Muscle of back (tissue), 3 donors: ENCODE measurements at regions not wholly inside any gene's neighbourhood (a gene's known extent, or its start where the extent isn't known, plus 50 kb on each side); places are given as distances from the start of the nearest gene placed in this dataset.
A peak's percentile ranks its signal among the peaks of the same experiment; 100 is the strongest.
"Not testable (repeated sequence)": the region's sequence is repeated elsewhere in the genome, so short reads cannot be mapped to it uniquely, and the experiment has no call there.

ENCODE experiments used
- DNase-seq, 3 donors: peaks; one replicate each; pipeline versions ENCODE4 v3.0.0 to v3.0.0-alpha.2; 2013

DNA sequence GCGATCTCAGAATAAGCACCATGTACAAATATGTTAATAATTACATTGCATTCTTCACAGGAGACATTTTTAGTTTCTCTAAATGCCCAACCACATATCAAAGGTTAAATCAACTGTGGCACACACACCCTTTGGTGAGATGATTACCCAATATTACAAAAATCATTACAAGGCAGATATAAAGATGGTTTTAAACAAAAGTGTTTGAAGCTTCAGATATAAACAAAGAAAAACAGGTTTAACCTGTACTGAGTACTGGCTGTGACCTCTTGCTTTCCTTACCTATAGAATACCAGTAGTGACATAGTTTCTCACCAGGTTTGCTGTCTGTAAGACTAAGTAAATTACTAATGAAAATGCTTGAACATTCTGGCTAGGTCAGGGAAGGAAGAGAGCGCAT lies 360.0 kb upstream of the IGFBP3 start:
- DNase-seq, result no peak

DNA sequence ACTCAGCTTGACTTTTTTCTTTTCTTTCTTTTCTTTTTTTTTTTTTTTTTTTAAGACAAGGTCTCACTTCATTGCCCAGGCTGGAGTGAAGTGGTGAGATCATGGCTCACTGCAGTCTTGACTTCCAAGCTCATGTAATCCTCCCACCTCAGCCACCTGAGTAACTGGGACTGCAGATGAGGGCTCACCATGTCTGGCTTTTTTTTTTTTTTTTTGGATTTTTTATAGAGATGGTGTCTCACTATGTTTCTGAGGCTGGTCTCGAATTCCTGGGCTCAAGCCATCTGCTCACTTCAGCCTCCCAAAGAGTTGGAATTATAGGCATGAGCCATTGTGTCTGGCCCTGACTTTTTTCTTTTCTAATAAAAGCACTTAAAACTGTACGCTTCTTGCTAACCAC lies 358.2 kb upstream of the IGFBP3 start:
- no peak for DNase-seq

DNA sequence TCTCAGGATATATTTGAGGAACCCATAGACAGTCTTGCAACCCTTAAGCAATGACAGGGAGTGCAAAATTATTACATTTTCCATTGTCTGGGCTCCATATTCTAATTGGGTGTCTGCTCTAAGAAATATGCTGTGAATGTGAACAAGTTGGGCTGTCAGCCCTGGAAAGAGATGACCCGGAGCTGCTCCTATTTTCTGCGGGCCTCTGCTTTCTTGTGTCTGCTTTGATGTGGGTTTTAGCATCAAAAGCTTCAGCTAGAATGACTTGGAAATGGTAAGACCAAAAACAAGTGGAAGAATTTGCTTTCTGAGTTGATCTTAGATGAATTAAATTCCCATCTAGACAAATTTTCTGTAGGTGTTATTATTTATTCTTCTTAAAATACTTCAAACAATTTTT lies 343.6 kb upstream of the IGFBP3 start:
- no peak for DNase-seq

DNA sequence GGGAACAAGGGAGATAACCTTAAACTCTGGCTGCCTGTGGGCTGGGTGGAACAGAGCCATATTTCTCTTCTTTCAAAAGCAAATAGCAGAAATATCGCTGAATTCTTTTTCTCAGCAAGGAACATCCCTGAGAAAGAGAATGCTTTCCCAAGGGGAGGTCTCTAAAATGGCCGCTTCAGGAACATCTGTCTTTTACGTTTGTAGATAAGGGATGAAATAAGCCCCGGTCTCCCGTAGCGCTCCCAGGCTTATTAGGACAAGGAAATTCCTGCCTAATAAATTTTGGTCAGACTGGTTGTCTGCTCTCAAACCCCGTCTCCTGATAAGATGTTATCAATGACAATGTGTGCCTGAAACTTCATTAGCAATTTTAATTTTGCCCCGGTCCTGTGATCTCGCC lies 340.6 kb upstream of the IGFBP3 start:
- not testable (repeated sequence) for DNase-seq

DNA sequence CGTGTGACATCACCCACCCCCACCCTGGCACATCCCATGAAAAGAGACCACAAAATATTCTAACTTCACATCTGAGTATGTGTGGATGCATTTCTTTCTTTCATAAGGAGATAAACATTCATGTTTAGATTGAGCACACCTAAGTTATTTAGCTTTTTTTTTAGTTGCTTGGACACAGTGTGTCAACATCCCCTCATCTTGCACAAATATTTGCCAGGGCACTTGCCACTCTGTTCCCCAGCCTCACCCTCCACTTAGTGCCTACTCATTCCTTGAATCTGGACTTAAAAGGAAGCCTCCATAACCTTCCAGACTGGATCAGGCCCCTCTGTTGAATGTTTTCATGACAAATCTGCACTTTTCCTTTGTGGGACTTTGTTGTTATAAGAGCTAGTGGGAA lies 338.9 kb upstream of the IGFBP3 start:
- DNase-seq, result no peak

DNA sequence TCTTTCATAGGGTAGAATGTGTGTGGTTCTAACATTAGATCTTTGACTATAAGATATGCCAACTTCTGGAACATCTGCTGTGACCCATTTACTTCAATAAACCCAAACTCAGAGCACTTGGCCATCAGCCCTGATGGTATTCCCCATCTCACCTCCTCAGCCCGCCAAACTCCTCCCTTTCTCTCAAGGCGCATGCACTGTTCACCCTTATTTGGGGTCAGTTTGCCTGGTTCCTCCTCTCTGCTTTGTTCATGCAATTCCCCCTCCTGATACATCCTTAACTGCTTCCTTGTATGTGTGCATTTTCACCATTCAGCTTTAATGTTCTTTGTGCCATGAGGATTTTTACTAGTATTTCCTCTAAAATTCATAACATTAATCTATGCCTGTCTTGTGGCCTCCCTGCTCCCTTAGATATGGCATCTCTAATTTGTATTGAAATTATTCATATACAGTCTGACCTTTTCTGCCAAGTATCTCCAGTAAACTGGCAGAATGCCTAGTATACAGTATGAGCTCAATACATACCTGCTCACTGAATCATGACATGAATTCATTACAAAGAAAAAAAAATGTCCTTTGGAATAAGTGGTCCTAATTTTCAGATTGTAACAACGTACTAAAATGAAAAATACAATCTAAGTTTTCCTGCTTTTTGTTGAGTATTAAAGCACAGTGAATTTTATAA lies 336.8 kb upstream of the IGFBP3 start:
- DNase-seq, result peak; percentile 54 to 90 (median 67)

DNA sequence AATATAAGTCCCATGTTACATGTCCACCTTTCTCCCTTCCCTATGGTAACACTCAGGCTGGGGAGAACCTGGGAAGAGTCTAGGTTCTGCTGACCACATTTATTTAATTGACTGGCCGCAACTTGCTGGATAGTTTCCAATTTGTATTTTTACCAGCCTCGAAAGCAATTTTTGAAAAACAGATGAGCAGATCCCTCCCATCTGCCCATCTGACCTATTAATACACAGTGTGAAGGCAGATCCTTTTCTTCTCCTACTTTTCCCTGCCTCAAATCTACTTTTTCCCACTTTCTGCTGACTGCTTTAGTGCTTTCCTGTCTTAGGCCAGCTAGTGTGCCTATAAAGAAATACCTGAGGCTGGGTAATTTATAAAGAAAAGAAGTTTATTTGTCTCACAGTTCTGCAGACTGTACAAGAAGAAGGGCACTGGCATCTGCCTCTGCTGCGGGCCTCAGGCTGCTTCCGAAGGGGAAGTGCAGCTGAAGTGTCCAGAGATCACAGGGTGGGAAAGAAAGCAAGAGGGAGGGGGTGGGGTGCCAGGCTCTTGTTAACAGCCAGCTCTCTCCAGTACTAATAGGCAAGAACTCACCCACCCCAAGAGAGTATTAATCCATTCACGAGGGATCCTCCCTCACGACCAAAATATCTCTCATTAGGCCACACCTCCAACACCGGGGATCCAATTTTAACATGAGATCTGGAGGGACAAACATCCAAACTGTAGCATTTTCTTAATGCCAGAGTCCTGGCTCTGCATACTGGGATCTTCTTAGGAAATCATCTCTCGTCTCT lies 336.0 kb upstream of the IGFBP3 start:
- DNase-seq, result no peak

DNA sequence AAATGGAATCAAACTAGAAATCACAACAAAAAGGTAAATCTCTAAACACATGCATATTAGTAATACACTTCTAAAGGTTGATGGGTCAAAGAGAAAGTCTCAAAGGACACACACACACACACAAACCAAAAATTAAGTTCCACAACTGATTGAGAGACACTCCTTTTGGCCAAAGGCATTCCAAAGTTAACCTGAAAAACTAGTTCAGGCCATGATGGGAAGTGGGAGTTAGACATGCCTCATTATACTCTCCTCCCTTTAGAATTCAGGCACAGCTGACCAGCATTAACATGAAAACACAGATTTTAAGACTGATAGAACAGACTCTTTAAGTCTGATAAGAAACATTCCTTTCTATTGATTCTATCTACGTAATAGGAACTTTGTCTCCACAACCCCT lies 332.4 kb upstream of the IGFBP3 start:
- DNase-seq, result no peak

DNA sequence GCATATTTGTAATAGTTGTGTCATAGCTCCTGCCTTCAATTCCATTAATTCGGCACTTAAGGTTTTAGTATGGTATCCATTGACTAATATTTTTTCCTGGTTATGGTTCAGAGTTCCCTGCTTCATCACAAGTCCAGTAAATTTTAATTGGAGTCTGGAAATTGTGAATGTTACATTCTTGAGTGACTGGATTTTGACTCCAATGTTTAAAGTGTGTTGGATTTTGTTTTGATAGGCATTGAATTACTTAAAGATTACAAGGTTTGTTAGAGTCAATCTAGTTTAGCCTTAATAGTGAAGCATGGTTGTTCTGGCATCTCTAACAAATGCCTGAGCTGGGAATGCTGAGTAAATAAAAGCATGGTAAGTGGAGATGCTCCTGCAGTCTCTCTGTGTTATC lies 326.6 kb upstream of the IGFBP3 start:
- no peak for DNase-seq

DNA sequence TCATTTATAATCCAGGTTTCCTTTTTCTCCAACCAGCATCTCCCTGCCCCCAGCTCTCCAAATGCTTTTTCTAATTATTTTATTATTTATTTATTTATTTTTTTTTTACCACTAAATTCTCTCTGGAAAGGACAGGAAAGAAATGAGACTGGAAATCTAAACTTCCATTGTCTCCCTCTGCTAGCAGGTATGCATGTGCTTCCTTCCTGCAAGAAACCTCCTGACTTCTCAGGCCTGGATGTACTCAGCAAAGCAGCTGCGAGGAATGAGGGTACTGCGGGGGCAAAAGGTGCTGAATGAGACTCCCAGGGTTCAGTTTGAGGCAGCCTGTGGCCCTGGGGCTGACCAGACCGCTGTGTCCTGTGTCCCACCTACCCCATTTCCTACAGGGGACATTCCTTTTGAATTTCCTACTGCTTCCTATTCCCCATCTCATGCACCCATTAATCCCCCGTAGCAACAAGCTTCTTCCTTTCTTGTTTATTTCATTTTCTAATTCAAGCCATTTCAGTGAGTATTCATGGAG lies 324.6 kb upstream of the IGFBP3 start:
- DNase-seq, result peak in 1 of 3 donors; percentile 27

DNA sequence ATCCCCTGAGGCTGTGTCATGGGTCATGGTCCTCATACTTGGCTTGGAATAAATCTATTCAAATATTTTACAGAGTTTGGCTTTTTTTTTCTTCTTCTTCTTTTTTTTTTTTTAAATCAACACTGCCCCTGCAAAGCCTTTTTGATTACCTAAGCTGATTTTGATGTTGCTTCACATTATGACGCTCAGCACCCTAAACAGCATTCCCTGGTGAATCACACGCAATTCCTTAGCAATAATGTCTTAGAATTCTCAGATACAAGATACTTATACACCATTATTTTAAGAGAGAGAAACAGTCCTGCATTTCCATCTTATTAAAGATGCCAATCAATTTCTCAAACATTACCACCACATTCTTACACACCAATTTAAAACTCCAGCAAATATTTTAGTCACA lies 323.7 kb upstream of the IGFBP3 start:
- no peak for DNase-seq

DNA sequence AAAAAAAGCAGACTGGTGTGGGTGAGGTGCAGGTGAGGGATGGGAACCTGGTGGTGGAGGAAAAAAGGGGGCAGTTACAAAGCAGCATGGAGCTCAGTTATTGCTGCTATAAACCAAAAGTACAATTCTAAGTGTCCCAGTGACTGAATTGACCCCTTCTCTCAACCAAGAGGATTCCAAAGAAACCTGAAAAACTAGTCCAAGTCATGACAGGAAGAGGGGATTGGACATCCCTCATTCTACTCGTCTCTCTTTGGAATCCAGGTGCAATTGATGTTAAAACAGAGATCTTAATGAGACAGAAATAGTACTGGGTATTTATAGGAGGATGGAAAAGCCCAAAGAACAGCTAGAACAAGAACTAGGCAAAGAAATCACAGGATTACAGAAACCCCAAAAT lies 322.3 kb upstream of the IGFBP3 start:
- no peak for DNase-seq

DNA sequence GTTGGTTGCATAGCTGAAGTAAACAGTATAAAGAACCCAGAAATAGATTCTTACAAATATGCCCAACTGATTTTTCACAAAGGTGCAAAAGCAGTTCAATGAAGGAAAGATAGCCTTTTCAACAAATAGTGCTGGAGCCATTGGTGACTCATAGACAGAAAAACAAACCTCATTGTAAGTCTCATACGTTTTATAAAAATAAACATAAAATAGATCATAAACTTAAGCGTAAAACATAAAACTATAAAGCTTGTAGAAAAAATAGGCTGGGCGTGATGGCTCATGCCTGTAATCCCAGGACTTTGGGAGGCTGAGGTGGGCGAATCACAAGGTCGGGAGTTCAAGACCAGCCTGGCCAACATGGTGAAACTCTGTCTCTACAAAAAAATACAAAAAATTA lies 318.8 kb upstream of the IGFBP3 start:
- no peak for DNase-seq

DNA sequence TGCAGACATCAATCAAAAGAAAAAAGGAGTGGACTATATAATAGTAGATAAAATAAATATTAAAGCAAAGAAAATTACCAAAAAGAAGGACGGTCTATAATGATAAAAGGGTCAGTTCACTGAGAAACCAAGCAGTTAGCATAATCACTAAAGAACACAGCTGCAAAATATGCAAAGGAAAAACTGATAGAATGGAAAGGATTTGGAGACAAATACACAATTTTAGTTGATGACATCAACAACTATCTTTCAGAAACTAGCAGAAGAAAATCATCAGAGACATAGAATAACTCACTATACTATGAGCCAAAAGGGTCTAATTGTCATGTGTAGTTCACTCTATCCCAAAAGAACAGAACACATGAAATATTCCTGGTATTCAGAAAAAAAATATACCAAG lies 316.4 kb upstream of the IGFBP3 start:
- peak; percentile 59 to 73 (median 59) for DNase-seq

DNA sequence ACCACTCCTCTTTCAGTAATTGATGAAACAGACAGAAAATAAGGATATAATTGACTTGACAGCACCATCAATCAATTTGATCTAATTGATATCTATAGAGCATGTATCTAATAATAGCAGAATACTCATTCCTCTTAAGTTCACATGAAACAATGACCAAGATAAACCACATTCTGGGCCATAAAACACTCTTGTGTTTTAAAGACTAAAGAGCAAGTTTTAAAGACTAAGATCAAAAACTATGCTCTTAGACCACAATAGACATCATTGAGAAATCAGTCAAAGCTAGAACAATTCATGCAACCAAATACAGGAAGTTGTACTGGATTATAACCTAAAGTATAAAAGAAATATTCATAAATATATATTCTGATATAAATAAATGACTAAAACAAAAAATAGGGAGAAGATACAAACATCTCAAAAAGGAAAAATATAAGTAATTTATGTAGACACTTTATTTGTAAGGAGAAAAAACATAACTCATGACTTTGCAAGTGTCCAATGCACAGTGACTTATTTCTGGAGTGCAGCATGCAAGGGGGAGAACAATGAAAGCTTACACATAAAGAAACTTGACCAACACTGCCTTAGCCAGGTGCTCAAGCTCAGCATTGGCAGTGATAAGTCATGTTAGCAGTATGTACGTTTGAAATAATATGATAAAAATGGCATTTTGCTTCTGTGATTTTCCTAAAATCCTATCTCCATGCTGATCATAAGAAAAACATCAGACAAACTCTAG lies 312.7 kb upstream of the IGFBP3 start:
- no peak for DNase-seq

DNA sequence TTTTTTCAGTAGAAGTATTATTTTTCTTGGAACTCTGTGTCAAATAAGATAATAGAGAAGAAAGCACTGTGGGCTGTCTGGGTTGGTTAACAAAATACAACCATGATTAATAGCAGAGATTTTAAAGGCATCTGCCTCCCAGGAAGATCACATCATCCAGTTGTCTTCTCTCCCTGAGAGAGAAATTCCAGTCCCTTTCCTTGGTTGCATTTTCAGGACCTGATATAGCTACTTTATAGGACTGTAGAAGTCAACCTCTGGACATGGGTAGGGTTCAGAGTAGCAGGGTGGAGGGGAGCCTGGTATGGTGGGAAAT lies 309.9 kb upstream of the IGFBP3 start:
- peak in 1 of 3 donors; percentile 32 for DNase-seq

DNA sequence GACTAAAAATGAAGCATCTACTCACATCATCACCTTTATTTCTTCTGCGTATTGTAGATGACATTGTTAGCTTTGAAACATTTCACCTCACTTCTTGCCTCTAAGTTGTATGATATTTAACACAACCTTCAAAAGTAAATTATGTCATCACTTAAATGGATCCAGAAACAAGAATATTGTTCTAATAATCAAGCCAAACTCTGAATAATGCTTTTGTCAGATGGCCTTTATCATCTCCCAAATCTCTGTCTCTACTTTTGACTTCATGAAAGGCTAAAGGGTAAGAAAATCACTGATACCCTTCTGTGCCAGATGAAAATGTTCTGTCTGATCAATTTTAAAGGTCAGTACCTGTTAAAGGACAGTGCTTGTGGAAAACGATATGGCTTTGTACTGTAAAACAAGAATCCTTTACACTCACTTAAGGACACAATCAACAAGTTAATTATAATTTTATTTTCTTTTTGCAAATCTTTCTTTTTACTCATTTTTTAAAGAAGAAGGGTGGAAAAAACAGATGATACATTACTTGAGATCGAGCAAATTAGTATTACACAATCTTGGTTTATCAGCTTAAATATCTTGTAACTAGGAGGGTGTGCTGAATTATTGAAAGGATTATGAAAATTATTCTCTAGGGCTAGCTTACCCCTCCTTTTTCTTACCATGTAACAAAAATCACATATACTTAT lies 309.4 kb upstream of the IGFBP3 start:
- DNase-seq, result peak in 1 of 3 donors; percentile 33

DNA sequence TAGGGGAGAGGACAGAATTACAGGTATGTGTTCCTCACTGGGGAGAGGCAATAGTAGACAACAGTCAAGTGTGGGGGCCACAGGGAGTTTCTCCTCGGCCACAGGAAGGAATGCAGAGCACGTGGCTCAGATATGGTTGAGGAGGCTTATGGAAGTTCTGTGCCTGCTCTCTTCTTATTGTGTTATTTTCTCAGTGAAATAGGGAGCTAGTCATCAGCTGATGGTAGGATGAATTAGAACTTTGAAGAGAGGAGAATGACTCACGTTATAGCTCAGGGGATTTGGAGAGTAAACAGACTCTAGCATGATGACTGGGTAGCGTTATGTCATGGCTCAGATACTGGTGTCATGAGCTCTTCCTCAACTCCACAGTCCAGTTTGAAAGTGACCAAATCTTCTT lies 308.3 kb upstream of the IGFBP3 start:
- DNase-seq, result peak in 1 of 3 donors; percentile 77

DNA sequence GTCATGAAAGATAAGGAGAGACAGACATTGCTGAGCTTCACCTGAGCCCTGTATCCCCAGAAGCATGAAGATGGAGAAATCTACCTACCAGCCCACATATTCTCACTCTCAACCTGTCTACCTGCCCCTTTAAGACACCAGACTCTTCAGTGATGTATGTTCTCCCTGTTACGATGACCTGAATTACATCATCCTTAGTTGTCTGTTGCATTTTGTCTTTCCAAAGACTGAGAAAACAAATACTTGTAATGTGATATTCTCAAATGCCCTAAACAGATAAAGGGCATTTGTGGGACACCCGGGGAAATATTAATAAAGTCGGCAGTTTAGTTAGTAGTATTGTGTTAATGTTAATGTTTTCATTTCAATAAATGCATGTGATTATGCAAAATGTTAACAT lies 305.8 kb upstream of the IGFBP3 start:
- no peak for DNase-seq

DNA sequence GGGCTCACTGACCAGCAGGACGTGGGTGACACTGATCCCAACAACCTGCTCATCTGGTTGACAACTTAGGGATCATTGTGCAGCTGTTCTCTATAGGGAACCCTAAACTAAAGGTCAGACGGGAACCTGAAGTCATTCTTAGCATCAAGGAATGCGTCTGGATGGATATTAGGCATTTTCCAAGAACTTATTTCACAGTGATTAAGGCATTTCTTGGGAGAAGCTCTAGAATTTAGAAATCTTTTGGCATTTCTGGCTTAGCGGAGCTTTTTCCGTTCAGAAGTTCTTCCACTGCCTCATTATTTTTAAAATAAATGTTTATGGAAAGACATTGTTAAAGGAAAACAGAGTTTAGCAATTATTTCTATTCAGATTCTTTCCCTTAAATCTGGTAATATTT lies 303.3 kb upstream of the IGFBP3 start:
- DNase-seq, result peak; percentile 62 to 83 (median 81)

DNA sequence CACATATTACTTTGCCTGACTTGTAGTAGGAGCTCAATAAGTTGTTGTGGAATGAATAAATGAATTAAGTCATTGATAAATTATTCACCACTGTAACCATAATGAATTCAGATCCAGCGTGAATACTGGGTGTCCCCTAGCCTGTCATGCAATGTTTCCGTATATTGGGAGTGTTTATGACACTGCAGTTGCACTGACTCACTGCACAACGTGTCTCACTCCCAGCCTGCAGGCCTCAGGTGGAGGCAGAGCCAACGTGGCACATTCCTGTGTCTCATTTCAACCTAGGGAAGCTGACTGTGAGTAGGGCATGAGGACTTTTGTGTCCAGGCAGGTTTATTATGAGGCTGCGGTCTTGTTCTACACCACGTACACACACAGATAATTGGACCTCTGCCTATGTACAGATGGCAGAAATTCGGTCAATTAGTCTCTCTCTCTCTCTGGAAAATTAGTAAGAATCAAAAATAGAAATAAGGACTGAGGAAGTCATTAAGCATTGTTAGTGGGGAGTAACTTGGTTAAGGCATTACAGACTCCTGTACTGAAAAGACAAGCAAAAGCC lies 299.1 kb upstream of the IGFBP3 start:
- DNase-seq, result no peak
